ENCODE measurements at regions not wholly inside any gene's neighbourhood (a gene's known extent, or its start where the extent isn't known, plus 50 kb on each side); places are given as distances from the start of the nearest gene placed in this dataset.
"Not testable (repeated sequence)": the region's sequence is repeated elsewhere in the genome, so short reads cannot be mapped to it uniquely, and the experiment has no call there.

DNA sequence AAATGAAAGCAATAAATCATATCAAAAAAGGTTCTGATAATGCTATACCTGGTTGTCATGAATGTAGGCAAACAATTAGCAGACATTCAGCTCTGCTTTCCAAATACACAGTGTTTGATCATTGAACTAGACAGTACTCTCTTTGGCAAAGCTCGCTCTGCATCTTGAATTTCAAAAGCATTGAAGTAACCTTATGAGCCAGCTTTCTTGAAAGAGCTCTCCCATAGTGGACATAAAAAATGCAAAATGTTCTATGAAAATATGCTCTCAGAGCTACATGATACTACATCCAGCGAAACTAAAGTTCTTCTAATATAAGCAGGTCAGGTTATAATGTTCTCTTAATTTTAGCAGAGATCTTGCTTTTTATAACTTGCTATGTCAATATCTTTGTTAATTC is 533.4 kb downstream of the CSNK1G3 start:
- DNase-seq: no peak

DNA sequence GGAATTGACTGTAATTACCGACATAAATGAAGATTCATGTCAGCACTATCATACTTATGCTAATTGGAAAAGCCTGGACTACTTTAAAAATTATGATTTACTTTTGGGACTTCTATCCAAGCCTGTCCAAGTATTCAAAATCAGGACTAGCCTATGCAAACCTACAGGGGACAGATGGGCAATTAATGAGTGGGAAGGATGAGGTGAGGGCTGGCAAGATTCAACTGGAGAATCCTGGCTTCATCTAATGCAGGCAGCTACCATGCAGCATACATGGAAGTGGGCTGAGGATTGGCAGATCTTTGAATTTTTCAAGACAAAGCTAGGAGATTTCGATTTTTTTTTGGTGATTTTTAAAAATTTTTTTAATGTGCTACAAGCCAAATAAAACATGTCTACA is 532.6 kb downstream of the CSNK1G3 start:
- no peak for DNase-seq

DNA sequence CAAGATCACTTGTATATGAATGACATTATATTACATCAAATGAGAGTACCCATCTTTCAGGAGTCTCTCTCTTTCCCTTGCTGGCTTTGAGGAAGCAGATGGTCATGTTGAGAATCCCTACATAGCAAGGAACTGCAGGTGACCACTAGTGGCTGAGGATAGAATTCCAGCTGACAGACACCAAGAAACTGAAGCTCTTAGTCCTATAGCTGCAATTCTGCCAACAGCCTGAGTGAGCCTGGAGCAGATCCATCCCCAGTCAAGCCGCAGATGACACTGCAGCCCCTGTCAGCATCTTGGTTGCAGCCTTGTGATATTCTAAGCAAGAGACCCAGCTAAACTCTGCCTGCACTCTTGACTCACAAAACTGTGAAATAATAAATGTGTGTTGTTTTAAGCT is 531.5 kb downstream of the CSNK1G3 start:
- DNase-seq: peak; percentile 13

DNA sequence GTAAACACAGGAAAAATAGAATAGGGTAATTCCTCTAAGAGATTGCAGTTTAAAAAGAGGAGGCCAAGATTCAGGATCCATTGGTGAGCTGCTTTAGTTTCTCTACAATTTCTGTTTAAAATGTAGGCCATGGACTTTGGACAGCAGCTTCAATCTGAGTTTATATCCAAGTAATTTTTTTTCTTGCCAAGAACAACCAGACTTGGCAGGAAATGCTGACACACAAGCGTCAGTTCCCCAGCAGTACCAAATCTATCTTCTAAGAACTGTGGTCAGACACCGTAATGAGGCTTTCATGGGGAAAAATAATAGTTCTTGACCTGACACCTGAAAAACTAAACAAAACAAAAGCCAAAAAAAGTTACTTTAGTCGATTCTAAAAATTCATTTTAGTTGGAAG is 528.8 kb downstream of the CSNK1G3 start:
- peak; percentile 55 for DNase-seq

DNA sequence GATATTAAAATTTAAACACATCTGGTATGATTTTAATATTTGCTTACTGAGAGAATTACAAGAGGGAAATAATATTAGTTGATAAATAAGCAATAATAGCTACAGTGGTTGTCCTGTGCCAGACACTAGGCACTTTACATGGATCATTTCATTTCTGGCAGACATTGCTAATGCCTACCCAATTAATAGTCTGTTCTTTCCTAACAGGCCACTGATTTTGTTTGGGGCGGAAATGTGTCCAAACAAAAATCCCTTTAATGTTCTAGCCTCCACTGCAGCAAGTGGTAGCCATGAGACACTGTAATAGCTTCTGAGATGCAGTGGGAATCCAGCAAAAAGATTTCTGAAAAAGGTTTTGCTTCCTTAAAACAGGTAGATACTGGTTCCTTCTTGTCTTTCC is 527.4 kb downstream of the CSNK1G3 start:
- DNase-seq: no peak

DNA sequence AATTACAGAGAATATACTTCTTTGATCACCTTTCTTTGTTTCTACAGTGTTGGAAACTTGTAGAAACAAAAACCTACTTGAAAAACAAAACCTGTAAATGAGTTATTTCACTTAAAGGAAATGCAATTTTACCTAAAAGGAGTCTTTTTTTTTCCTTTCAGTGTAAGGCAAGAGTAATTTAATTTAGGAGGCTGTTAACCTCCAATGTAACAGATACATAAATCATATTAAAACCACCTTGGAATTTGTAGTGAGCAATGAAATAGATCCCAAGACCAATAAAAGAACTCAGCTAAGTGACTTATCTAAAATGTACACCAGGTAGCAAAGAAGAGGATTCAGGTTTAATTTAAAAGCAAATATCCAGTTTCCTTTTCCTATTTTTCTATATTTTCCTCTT is 524.8 kb downstream of the CSNK1G3 start:
- no peak for DNase-seq

DNA sequence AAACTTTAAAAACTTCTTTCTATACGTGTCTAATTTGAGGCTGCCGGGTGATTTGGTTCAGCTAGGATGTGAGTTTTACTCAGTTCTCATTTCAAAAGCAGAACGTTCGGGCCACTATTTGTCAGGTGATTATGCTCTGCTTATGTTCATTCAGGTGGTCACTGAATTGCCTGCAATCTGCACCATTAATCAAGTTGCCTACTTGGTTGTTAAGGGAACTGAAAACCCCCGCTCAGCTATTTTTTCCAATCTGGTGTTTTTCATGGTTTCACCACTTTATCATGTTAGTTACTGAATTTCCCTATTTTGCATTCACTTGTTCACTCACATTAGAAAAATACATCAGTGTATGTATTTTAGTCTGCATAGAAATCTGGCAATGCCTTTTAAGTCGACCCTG is 523.0 kb downstream of the CSNK1G3 start:
- no peak for DNase-seq

DNA sequence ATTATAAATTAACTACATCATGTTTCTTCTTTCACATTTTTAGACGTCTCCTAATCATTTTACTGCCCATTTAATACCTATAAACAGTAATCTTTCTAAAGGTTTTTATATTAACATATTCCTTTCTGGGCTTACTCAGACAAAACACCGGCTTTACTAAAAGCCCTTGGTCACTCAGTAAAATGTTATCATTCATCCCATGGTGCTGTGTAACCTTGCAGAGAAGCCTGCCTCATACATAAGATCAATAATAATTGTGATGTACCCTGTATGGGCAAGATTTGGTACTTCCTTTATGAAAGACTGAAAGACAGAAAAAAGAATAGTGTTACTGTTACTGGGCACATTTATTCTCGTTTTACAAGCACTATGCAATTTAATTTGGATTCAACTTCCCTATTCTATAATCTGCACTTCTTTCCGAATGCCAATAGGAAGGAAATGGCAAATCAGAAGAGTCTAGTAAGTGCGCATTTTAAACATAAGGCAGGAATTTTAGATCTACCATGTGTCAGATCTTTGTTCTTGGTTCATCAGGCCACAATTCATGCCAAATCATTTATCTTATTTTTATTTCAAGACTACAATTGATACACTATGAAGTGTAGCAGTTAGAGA is 522.2 kb downstream of the CSNK1G3 start:
- DNase-seq: no peak

DNA sequence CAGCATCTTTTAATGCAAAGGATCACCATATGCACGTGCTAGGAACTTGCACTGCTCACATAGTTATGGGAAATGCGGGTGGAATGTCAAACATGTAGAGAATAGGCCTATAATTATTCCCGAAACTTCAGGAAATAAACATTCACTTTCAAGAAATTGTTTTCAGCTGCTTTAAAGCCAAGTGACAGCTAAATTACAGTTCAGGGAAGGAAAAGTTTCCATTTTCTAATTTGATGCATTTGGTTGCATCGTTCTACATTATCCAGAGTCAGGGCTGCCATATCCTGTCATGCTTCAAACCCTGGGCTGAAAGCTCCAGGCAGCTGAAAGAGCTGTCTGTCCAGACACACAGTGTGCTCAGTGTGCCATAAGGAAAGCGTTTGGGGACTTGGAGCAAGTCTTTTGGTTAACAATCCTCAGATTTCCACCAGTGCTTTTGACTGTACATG is 518.1 kb downstream of the CSNK1G3 start:
- DNase-seq: no peak

DNA sequence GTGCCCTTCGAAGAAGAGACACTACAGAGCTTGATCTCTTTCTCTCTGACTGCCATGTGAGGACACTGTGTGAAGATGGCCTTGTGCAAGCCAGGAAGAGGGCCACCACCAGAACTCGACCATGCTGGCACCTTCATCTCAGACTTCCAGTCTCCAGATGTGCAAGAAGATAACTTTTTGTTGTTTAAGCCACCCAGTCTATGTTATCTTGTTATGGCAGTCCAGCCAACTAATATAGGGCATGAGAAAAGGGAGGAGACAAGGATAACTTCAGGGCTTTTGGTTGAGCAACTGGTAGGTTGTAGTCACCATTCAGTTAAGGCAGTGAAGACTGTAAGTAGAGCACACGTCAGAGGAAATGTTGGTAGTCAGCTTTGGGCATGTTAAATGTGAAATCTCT is 515.5 kb downstream of the CSNK1G3 start:
- DNase-seq: no peak

DNA sequence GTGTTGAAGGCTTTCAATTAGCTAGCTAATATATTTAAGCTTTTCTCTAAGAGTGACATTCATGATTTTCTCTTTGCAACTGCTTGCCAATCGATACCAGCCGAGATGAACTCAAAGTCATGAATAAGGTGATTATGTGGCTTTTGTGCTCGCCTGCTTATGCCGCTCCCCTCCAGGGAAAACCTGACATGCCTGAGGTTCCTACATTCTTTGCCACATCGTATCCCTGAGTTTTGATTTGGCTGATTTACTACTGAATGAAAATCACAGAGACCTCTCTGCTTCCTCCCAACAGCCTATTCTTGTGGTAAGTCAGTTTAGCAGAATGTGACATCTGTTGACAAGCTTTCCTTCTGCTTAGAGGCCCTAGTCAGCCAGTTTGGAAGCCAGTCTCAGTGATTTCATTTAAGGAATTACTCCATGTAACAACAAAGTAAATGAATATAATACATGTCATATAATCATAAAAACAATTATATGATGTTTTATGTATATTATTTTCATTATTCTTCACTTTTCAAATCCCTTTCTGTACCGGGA is 513.4 kb downstream of the CSNK1G3 start:
- DNase-seq: no peak

DNA sequence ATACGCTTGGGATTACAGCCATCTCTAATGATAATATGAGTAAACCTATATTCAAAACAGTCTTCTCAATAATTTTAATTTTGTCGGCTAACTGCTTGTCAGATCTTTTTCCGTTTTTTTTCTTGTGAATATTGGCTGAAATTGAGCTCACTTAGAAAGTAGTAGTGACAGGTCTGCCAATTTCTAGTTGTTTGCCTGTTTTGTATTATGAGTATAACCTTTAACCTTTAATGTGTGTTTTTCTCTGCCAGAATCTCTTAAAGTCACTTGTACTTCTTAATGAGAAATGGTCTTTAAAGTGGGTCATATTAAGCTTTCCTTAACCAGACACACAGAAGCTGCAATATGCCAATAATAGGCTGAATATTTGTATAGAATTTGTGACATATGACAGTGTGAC is 511.0 kb downstream of the CSNK1G3 start:
- no peak for DNase-seq

DNA sequence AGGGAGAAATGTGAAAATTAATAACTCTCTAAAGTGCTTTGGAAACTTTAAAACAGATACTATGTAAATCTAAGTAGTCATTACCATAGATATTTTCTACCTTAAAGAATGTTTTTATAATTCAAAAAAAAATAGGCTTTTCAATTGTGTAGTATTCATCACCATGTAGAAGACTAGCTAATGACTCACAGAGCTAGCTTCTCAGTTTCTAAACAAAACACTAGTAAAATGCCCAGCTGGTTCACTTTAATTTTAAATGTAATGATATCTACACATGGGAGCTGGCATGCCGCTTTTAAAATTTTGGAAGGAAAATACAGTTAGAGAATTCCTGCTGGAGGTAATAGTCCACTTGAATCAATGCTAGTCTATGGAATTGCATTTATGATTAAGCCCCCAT is 509.8 kb downstream of the CSNK1G3 start:
- no peak for DNase-seq

DNA sequence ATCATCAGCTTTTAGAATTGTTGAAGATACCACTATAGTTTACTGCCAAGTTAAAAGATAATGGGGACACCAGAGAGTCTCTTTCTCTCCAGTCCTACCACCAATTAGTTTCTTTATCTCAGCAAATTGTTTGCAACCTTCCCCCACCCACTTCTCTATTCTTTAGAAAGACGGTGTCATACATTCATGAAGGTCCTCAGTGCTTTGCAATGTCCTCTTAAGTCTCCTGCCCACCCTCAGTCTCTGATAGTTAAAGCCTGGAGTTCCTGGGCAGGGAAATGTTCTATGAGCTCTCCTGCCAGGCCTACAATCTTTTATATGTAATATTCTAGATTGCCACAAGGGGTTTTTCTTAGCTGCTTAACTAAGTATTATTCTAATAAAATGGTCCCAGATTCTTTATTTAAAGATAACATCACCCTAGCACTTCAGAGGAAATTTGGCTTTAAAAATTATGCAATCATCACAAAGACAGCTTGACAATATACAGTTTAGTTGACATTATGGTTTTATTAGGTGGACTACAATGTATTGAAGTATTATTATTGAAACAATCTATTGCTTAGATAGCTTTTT is 509.2 kb downstream of the CSNK1G3 start:
- no peak for DNase-seq

DNA sequence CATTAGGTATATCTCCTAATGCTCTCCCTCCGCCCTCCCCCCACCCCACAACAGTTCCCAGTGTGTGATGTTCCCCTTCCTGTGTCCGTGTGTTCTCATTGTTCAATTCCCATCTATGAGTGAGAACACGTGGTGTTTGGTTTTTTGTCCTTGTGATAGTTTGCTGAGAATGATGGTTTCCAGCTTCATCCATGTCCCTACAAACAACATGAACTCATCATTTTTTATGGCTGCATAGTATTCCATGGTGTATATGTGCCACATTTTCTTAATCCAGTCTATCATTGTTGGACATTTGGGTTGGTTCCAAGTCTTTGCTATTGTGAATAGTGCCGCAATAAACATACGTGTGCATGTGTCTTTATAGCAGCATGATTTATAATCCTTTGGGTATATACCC is 505.3 kb downstream of the CSNK1G3 start:
- not testable (repeated sequence) for DNase-seq

DNA sequence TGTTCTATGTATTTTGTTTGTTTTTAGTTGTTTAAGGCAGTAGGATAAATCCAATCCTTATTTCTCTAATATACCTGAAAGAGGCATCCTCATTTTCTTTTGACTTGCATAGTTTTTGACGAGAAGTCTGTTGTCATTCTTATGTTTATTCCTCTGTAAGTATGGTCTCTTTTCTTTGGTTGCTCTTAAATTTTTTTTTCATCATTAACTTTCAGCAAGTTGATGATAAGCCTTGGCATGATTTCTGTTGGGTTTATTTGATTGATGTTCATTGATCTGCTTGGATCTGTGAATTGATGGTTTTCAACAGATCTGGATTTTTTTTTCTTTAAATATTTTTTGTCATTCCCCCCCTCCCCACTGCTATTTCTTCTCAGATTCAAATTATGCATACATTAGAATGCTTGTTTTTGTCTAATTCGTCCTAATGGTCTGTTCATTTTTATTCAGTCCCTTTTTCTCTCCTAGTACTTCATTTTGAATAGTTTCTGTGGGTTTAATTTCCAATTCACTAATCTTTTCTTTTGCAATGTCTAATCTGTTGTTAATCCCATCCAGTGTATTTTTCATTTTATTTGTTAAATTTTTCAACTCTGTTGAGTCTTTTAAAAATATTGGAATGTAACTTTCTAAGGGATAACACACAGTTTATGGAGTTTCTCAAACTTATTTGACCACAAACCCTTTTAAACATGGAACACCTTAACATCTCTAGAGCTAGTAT is 495.9 kb downstream of the CSNK1G3 start:
- no peak for DNase-seq

DNA sequence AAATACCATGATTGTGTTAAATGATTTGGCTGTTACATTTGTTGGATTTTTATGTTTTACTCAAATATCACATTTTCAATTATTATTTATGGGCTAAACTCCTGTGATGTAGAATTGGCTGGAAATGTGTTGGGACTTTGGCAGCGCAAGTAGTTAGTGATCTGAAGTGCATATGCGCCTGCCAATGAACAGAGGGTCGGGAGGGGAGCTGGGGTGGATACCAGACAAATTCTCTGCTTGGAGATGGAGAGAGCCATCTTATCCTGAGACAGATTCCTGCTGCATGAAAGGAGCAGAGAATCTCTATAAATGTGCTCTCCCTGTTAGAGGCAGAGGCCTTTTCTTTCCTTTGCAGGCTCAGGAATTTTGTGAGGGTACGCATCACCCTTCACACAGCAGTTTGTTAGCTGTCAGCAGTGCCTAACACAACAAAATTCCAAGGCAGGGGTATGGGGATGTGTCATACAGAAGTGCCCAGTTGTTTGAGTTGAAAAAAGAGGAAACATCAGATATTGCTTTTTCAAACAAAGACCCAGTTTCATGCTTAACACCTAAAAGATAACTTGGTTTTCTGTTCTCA is 489.1 kb downstream of the CSNK1G3 start:
- no peak for DNase-seq

DNA sequence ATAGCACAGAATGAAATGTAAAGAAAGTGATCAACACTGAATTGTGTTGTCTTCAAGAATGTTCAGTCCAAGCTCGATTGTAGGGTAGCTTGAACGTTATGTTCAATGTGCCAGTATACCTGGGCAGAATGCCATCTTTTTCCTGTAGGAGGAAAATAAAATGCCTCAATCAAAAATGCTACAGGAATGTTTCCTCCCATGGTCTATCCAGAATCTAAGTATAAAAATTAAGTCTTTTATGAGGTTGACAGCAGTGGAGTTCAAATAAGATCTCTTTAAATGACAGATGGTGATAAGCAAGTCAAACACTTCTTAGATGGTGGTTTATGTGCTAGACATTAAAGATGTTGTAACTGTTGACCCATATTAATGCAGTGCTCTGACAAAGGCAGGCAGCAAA is 488.6 kb downstream of the CSNK1G3 start:
- no peak for DNase-seq

DNA sequence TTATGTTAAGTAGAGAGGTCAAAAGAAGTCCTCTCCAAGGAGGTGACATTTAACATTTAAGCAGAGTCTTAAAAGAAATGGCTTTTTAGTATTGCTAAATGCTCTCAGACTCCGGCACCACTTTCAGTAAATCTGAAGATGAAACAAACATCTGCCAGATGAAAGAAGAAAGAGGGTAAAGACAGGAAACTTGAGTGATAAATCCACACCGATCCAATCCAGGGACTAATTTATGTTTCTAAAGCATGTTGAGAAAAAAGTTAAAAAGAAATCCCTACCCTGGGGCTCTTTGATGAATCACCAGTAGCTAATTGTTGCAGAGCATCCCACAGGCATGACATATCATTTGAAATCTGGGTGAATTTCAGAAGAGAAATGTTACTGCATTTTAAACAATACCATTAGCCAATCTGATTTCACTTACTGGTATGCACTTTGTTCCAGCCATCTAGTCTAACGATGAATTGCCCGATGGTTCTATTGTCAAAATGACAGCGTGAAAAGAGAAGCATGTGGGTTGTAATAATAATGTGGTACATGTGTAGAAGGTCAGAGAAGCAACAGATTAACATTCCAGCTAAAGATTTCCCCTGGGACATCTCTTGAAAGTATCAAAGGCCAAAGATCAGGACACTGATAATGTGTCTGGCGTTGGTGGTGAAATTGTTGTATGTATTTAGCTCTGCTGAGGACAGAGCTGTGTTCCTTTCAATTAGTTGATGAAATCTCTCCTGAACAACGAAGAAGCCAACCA is 485.7 kb downstream of the CSNK1G3 start:
- no peak for DNase-seq

DNA sequence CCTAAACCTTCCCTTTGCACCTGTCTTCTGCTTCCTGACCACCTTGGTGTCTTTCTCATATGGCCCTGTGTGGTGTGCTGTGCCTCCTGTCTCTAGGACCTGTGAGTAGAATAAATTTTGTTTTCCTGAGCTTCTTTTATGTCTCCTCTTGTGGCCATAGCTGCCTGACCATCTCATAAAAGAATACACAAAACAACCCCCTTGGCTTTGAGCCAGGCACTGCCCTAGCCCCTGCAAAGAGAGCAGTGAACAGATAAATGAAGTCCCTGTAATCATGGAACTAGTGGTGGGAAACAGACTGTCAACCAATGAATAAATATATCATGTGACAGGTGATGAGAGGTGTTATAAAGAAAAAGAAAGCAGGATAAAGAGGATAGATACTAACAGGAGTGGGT is 485.1 kb downstream of the CSNK1G3 start:
- DNase-seq: no peak

DNA sequence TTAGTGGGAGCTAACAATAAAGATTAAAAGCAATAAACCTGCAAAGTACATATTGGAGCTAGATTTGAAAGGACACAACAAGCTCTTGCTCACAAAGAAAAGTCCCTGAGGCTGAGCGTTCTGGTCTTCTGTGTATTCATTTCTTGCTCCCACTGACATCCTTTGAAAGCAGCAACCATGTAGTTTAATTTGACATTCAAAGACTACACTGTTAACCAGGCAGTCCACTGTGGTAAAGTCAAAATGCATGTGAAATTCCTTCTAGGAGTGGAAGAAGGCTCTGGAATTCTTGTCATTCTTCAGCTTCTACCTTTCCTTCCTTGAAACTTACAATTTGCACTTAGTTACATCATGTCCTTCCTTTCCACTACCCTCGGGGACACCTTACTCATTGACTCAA is 480.7 kb downstream of the CSNK1G3 start:
- no peak for DNase-seq

DNA sequence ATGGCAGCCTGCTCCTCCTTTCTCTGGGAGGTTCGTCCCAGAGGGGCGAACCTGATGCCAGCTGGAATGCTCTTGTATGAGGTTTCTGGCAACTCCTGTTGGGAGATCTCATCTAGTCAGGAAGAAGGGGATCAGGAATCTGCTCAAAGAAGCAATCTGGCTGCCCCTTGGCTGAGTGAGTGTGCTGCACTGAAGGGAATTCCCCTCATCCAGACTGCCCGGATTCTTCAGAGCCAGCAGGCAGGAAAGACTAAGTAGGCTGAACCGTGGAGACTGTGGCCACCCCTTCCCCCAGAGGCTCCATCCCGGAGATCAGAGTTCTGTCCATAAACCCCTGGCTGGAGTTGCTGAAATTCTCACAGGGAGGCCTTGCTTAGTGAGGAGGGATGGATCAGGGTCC is 476.0 kb downstream of the CSNK1G3 start:
- no peak for DNase-seq

Measured in dermis blood vessel endothelial cell (primary cell).